Activated CD4-positive, alpha-beta memory T cell treated with anti-CD3 and anti-CD28 coated beads, Interleukin-2, amount 10 ng/mL, durations not matched to agents 7 days and 5 days (primary cell): ENCODE measurements at regions not wholly inside any gene's neighbourhood (a gene's known extent, or its start where the extent isn't known, plus 50 kb on each side); places are given as distances from the start of the nearest gene placed in this dataset.

Experiments
- CTCF ChIA-PET: fragments of 350-600 bp; sonication (Branson Sonifier 250); formaldehyde crosslinking; loops from one replicate; lab custom pipeline; 2021; ENCODE audit warnings: antibody characterized with exemption, inconsistent platforms; lab: Charles Lee
- POLR2A ChIA-PET: fragments of 350-600 bp; sonication (Branson Sonifier 250); formaldehyde crosslinking; loops from one replicate; lab custom pipeline; 2021; ENCODE audit warnings: antibody characterized with exemption; lab: Charles Lee
- DNase-seq: peaks from one replicate; pipeline ENCODE4 v3.0.0-alpha.2; 2020
- H3K27ac Mint-ChIP-seq: one replicate; pipeline ENCODE4 v1.8.0; 2021; ENCODE audit warnings: mild to moderate bottlenecking, mixed read lengths
- H3K27me3 Mint-ChIP-seq: one replicate; pipeline ENCODE4 v1.8.0; 2021; ENCODE audit warnings: mixed read lengths
- H3K36me3 Mint-ChIP-seq: one replicate; pipeline ENCODE4 v1.8.0; 2021; ENCODE audit warnings: low read depth, mixed read lengths
- H3K4me1 Mint-ChIP-seq: one replicate; pipeline ENCODE4 v1.8.0; 2021; ENCODE audit warnings: mixed read lengths
- H3K4me3 Mint-ChIP-seq: one replicate; pipeline ENCODE4 v1.8.0; 2021; ENCODE audit warnings: mild to moderate bottlenecking, mixed read lengths
- H3K9me3 Mint-ChIP-seq: one replicate; pipeline ENCODE4 v1.8.0; 2021; ENCODE audit warnings: mixed read lengths

GRCh38 chr6:159461266-159461665, 231.8 kb downstream of the SOD2 start:
- no peak overlapping the region for H3K4me3 Mint-ChIP-seq
- CTCF ChIA-PET = no interaction called here
- peaks cover 10% of the 10 kb centered on the region for H3K27me3 Mint-ChIP-seq
- no peaks in the 10 kb centered on the region for H3K4me1 Mint-ChIP-seq
- H3K36me3 Mint-ChIP-seq = no peaks in the 10 kb centered on the region
- no peak for DNase-seq
- POLR2A ChIA-PET = no interaction called here
- H3K9me3 Mint-ChIP-seq = no peaks in the 10 kb centered on the region
- no peak overlapping the region for H3K27ac Mint-ChIP-seq

- Mint-ChIP-seq H3K27ac (no peak overlapping the region), H3K27me3 (peaks cover 10% of the 10 kb centered on the region), H3K9me3 (no peaks in the 10 kb centered on the region), H3K4me1 (no peaks in the 10 kb centered on the region), H3K36me3 (no peaks in the 10 kb centered on the region), H3K4me3 (no peak overlapping the region)
- ChIA-PET POLR2A (no interaction called here), CTCF (no interaction called here)
- no peak for DNase-seq
Observed at GRCh38 chr6:159460476-159460875, 232.6 kb downstream of the SOD2 start.

- H3K4me1 Mint-ChIP-seq = no peaks in the 10 kb centered on the region
- POLR2A ChIA-PET = interaction anchor here (0.6 kb wide), 1 partner anchor 575 kb away, joined by 3 read pairs; no protein-coding TSS in a partner anchor
- no peaks in the 10 kb centered on the region for H3K36me3 Mint-ChIP-seq
- no peak overlapping the region for H3K27ac Mint-ChIP-seq
- CTCF ChIA-PET = no interaction called here
- DNase-seq = no peak
- H3K27me3 Mint-ChIP-seq = peaks cover 8% of the 10 kb centered on the region
- H3K4me3 Mint-ChIP-seq = no peak overlapping the region
- no peaks in the 10 kb centered on the region for H3K9me3 Mint-ChIP-seq
Observed at GRCh38 chr6:159456349-159456748, 236.7 kb downstream of the SOD2 start.

GRCh38 chr6:159455700-159456274, 237.3 kb downstream of the SOD2 start:
- no peak overlapping the region for H3K4me3 Mint-ChIP-seq
- POLR2A ChIA-PET = interaction anchor here (0.6 kb wide), 1 partner anchor 576 kb away, joined by 3 read pairs; no protein-coding TSS in a partner anchor
- DNase-seq = no peak
- H3K9me3 Mint-ChIP-seq = no peaks in the 10 kb centered on the region
- CTCF ChIA-PET = no interaction called here
- no peak overlapping the region for H3K27ac Mint-ChIP-seq
- H3K36me3 Mint-ChIP-seq = no peaks in the 10 kb centered on the region
- peaks cover 4% of the 10 kb centered on the region for H3K27me3 Mint-ChIP-seq
- no peaks in the 10 kb centered on the region for H3K4me1 Mint-ChIP-seq

GRCh38 chr6:159450815-159451465, 242.1 kb downstream of the SOD2 start:
- H3K27ac Mint-ChIP-seq = no peak overlapping the region
- ChIA-PET POLR2A (no interaction called here), CTCF (no interaction called here)
- no peak overlapping the region for H3K4me3 Mint-ChIP-seq
- H3K27me3 Mint-ChIP-seq = peaks cover 7% of the 10 kb centered on the region
- no peaks in the 10 kb centered on the region for H3K36me3 Mint-ChIP-seq
- DNase-seq = no peak
- no peaks in the 10 kb centered on the region for H3K9me3 Mint-ChIP-seq
- H3K4me1 Mint-ChIP-seq = no peaks in the 10 kb centered on the region

- ChIA-PET POLR2A (no interaction called here), CTCF (no interaction called here)
- H3K36me3 Mint-ChIP-seq = no peaks in the 10 kb centered on the region
- no peak overlapping the region for H3K27ac Mint-ChIP-seq
- peaks cover 9% of the 10 kb centered on the region for H3K27me3 Mint-ChIP-seq
- no peaks in the 10 kb centered on the region for H3K9me3 Mint-ChIP-seq
- H3K4me3 Mint-ChIP-seq = no peak overlapping the region
- H3K4me1 Mint-ChIP-seq = no peaks in the 10 kb centered on the region
- no peak for DNase-seq
Observed at GRCh38 chr6:159446340-159446739, 246.7 kb downstream of the SOD2 start.

GRCh38 chr6:159445351-159445750, 247.7 kb downstream of the SOD2 start:
- ChIA-PET POLR2A (no interaction called here), CTCF (no interaction called here)
- no peak overlapping the region for H3K4me3 Mint-ChIP-seq
- DNase-seq = no peak
- H3K9me3 Mint-ChIP-seq = no peaks in the 10 kb centered on the region
- peaks cover 9% of the 10 kb centered on the region for H3K27me3 Mint-ChIP-seq
- no peaks in the 10 kb centered on the region for H3K4me1 Mint-ChIP-seq
- no peaks in the 10 kb centered on the region for H3K36me3 Mint-ChIP-seq
- H3K27ac Mint-ChIP-seq = no peak overlapping the region

GRCh38 chr6:159444056-159444760, 248.8 kb downstream of the SOD2 start:
- no peak for DNase-seq
- Mint-ChIP-seq H3K27ac (no peak overlapping the region), H3K4me3 (no peak overlapping the region), H3K27me3 (peaks cover 9% of the 10 kb centered on the region), H3K9me3 (no peaks in the 10 kb centered on the region), H3K4me1 (no peaks in the 10 kb centered on the region), H3K36me3 (no peaks in the 10 kb centered on the region)
- ChIA-PET CTCF (no interaction called here), POLR2A (no interaction called here)

- ChIA-PET POLR2A (no interaction called here), CTCF (no interaction called here)
- no peak for DNase-seq
- Mint-ChIP-seq H3K27me3 (peaks cover 12% of the 10 kb centered on the region), H3K4me1 (no peaks in the 10 kb centered on the region), H3K4me3 (no peak overlapping the region), H3K36me3 (no peaks in the 10 kb centered on the region), H3K27ac (no peak overlapping the region), H3K9me3 (no peaks in the 10 kb centered on the region)
Observed at GRCh38 chr6:159443417-159443920, 249.6 kb downstream of the SOD2 start.

- POLR2A ChIA-PET = no interaction called here
- no peaks in the 10 kb centered on the region for H3K36me3 Mint-ChIP-seq
- CTCF ChIA-PET = no interaction called here
- no peaks in the 10 kb centered on the region for H3K9me3 Mint-ChIP-seq
- H3K4me3 Mint-ChIP-seq = no peak overlapping the region
- DNase-seq = no peak
- H3K27me3 Mint-ChIP-seq = peaks cover 5% of the 10 kb centered on the region
- no peaks in the 10 kb centered on the region for H3K4me1 Mint-ChIP-seq
- H3K27ac Mint-ChIP-seq = no peak overlapping the region
Observed at GRCh38 chr6:159441704-159441981, 251.4 kb downstream of the SOD2 start.

GRCh38 chr6:159440911-159441703, 251.9 kb downstream of the SOD2 start:
- ChIA-PET CTCF (no interaction called here), POLR2A (no interaction called here)
- H3K9me3 Mint-ChIP-seq = no peaks in the 10 kb centered on the region
- no peak for DNase-seq
- H3K36me3 Mint-ChIP-seq = no peaks in the 10 kb centered on the region
- no peak overlapping the region for H3K4me3 Mint-ChIP-seq
- no peaks in the 10 kb centered on the region for H3K4me1 Mint-ChIP-seq
- H3K27me3 Mint-ChIP-seq = peaks cover 5% of the 10 kb centered on the region
- H3K27ac Mint-ChIP-seq = no peak overlapping the region

- Mint-ChIP-seq H3K4me3 (no peak overlapping the region), H3K9me3 (no peaks in the 10 kb centered on the region), H3K4me1 (no peaks in the 10 kb centered on the region), H3K27ac (no peak overlapping the region), H3K36me3 (no peaks in the 10 kb centered on the region), H3K27me3 (peaks cover 5% of the 10 kb centered on the region)
- ChIA-PET POLR2A (no interaction called here), CTCF (no interaction called here)
- DNase-seq = no peak
Observed at GRCh38 chr6:159440349-159440748, 252.7 kb downstream of the SOD2 start.

GRCh38 chr6:159439651-159440050, 253.4 kb downstream of the SOD2 start:
- ChIA-PET CTCF (no interaction called here), POLR2A (no interaction called here)
- Mint-ChIP-seq H3K9me3 (peaks cover 4% of the 10 kb centered on the region), H3K27me3 (peaks cover 5% of the 10 kb centered on the region), H3K36me3 (no peaks in the 10 kb centered on the region), H3K27ac (no peak overlapping the region), H3K4me3 (no peak overlapping the region), H3K4me1 (no peaks in the 10 kb centered on the region)
- no peak for DNase-seq
